ENCODE measurements at regions not wholly inside any gene's neighbourhood (a gene's known extent, or its start where the extent isn't known, plus 50 kb on each side); places are given as distances from the start of the nearest gene placed in this dataset.

- TF ChIP-seq CTCF (IDR thresholded peaks at IDR 0.05; ENCODE audit: low read length) (no peak), EZH2 (optimal IDR thresholded peaks at IDR 0.05; ENCODE audit: low read depth, low read length) (no peak)
Observed at GRCh38 chr7:140261105-140261486, 84.3 kb upstream of the KDM7A start.
